GM19395 (cell line): ENCODE measurements at regions not wholly inside any gene's neighbourhood (a gene's known extent, or its start where the extent isn't known, plus 50 kb on each side); places are given as distances from the start of the nearest gene placed in this dataset.
A peak's percentile ranks its signal among the peaks of the same experiment; 100 is the strongest.

Experiments used
- ATAC-seq: cut with Tn5 transposase; IDR thresholded peaks from one replicate; pipeline ENCODE4 v1.9.1; 2021; ENCODE audit warnings: mild to moderate bottlenecking, moderate library complexity; ENCODE audit not compliant: unreplicated experiment

- no peak for ATAC-seq
Measured at GRCh38 chr4:155079871-155080270, 128.6 kb upstream of the NPY2R start.

DNA sequence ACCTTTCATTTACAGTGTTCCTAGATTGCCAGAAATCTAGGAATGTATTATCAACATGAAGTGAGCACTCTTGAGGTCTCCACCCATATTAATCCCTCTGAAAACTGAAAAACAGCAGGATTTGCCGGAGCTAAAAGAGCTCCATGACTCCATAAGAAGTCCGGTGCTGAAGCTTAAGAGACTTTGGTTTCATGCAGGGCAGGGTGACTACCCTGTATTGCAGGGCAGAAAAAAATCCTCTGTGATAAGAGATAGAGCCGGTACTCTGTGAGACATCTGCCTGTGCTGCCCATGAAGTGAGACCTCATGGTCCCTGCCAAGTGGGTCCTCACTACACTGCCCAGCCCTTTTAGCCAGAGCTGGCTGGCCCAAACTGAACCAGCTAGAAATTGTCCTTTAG, 127.2 kb upstream of the NPY2R start:
- no peak for ATAC-seq

GRCh38 chr4:155085843-155086530, 122.4 kb upstream of the NPY2R start:
- ATAC-seq, result no peak

GRCh38 chr4:155094201-155094820, 114.1 kb upstream of the NPY2R start:
- ATAC-seq, result no peak

DNA sequence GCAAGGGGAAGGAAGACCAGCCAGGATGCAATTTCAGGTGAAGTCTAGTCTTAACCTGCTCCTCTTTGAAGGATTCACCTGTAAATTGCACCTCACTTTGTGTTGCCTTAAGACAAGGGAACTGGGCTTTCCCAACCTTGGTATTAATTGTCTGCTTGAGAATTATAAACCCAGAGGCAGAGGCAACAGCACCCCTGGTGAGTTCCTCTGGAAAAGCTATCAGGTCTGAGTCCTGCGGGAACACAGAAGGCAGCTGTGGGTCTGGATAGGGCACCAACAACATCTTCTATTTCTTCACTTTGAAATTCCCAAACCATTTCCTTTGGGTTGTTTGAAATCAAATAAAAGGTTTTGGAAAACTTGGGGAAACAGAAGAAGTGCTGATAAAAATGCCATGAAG, 109.2 kb upstream of the NPY2R start:
- ATAC-seq, result no peak

DNA sequence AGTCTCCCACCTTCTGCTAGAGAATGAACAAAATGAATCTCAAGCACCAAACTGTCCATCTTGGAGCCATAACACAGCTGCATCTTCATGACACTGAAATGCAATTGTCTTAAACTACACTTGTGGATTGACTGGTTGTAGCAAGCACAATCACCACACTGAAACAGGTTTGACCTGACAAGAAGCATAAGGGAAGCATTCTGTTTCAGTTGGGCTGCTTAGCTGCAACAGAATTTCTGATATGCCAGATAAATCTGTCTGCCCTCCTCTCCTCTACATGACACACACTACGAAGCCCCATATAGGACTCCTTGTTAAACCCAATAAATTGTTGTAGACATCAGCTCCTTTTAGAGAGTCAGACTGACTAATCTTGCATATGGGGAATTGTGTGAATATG, 101.8 kb upstream of the NPY2R start:
- no peak for ATAC-seq

- no peak for ATAC-seq
Measured at GRCh38 chr4:155107059-155107458, 101.4 kb upstream of the NPY2R start.

DNA sequence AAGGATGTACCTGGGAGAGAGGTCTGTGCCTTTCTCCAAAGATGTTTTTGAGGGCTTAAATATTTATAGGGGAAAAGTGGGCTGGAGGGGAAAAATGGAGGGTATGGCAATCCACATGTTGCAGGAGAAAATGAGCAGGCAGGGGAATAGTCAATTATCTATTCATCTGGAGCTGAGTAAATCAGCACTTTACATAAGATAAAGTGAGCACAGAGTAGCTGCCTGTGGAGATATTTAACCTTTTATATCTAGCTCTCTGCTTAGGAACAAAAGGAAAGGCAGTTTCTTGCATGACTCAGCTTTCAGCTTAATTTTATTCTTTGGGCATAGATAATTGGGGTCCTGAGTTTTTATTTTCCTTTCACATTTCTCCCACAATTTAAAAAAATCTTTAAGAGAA, 93.6 kb upstream of the NPY2R start:
- ATAC-seq, result no peak

GRCh38 chr4:155119006-155119405, 89.4 kb upstream of the NPY2R start:
- no peak for ATAC-seq

DNA sequence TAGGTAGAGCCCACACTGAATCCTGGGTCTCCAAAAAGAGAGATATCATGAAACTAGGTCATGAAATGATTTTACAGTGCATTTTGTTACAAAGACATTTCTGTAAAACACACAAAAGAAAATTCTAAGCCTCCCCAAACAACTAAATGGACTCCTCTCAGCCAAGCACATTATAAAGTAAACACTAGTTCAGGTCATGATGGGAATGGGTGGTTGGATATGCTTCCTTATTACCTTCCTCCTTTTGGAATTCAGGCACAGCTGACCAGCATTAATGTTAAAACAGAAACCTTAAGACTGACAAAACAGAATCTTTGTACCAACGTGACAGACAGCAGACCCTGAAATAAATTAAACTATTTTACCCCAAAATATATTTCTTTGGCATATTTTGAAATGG, 87.9 kb upstream of the NPY2R start:
- no peak for ATAC-seq

DNA sequence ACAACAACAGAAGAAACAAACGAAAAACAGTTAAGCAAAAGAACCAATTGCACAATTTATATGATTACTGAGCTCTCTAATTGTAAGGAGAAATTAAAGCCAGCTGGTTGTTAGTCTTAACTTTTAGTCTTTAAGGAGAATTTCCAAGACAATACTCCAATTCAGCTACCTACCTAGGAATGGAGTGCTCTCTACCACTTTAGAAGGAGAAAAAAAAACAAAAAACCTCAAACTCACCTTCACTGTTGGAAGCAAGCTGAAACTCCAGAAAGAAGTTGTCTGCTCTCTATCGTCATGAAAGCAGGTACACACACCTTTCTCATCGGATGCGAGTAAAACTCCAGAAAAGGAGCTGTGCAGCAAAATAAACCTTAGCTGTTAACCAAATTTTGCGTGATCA, 86.1 kb upstream of the NPY2R start:
- no peak for ATAC-seq

- no peak for ATAC-seq
Measured at GRCh38 chr4:155134136-155134535, 74.3 kb upstream of the NPY2R start.

- ATAC-seq, result no peak
Measured at GRCh38 chr4:155140889-155141288, 67.5 kb upstream of the NPY2R start.

DNA sequence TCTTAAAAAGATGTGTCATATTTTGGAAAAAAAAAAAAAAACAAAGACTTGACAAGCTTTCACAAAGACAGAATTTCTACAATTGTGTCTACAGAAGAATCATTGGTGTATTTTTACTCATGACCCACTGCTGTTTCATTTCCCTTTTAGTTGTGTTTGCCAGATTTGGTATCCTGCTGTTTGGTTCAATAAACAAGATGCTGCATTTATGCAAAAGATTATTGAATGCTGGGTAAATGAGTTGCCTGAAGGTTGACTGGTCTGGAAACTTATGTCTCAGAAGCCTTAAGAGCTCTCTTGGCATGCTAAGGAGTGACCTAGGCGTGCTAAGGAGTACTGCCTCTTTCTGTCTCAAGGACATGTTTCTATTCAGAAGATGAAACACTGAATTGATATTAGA, 64.9 kb upstream of the NPY2R start:
- peak; percentile 69 for ATAC-seq
